Pancreas (tissue), 10 donors: ENCODE measurements at regions not wholly inside any gene's neighbourhood (a gene's known extent, or its start where the extent isn't known, plus 50 kb on each side); places are given as distances from the start of the nearest gene placed in this dataset.

Source experiments
- ATAC-seq, 4 donors: fragments of 200-7000 bp; cut with Tn5 transposase; one replicate each; pipeline versions ENCODE4 v1.8.0 to v1.9.1; 2020; ENCODE audit warnings: mild to moderate bottlenecking in 4 of 4, moderate library complexity in 4 of 4
- DNase-seq, 6 donors: peaks; one replicate each; pipeline ENCODE4 v3.0.0-alpha.2; 2020
- FAIRE-seq: peaks from 2 replicates; lab custom pipeline; 2012; peaks lifted over from hg19 to GRCh38; lab: Jason Lieb, UNC
- H3K27ac ChIP-seq, 4 donors: fragments of 200-600 bp; sonication (generic); 1 replicate in 3 of 4; 2 replicates in 1 of 4; pipeline versions ENCODE4 v1.5.0 to v1.8.0; 2020
- H3K27me3 ChIP-seq, 4 donors: fragments of 200-600 bp; one replicate each; pipeline ENCODE4 v1.8.0; 2021
- H3K36me3 ChIP-seq, 3 donors: fragments of 200-600 bp; sonication (generic) in 1 of 3; one replicate each; pipeline versions ENCODE4 v1.5.0 to v1.8.0; 2020 to 2021
- H3K4me1 ChIP-seq, 3 donors: fragments of 200-600 bp; one replicate each; pipeline ENCODE4 v1.8.0; 2021
- H3K4me3 ChIP-seq, 4 donors: fragments of 200-600 bp; sonication (generic) in 2 of 4; one replicate each; pipeline versions ENCODE4 v1.5.0 to v1.8.0; 2020 to 2021
- H3K9me3 ChIP-seq, 4 donors: fragments of 200-600 bp; one replicate each; pipeline ENCODE4 v1.8.0; 2021
- CTCF ChIP-seq, 4 donors: fragments of 200-600 bp; sonication (generic) in 3 of 4; IDR thresholded peaks; one replicate each; pipeline versions ENCODE4 v1.5.0 to v1.8.0; 2021; ENCODE audit warnings: antibody characterized with exemption in 4 of 4
- WGBS, 2 donors: extraction: QIAGEN DNeasy Blood & Tissue Kit; methylation state at CpG; one replicate each; pipeline ENCODE4 v1.1.7; 2013; 5-methylcytosine and 5-hydroxymethylcytosine counted together
- intact Hi-C, 3 donors: fragments of 100-400 bp; cut with DNase I; formaldehyde crosslinking; loops; one replicate each; pipeline versions ENCODE4 v1.11.1 to v1.14.2; 2022
- donor health status: healthy with polysubstance abuse.
- donor health status: DM: no; HTN: no; CAD: no; lungs with moderate emphysema.
- donor health status: DM: no; HTN: no; CAD: no.
- donor health status: control.
- donor health status: control.
- donor health status: Bipolar disorder and iron deficiency.
- donor health status: DM: yes; HTN: yes; CAD: no.
- donor health status: DM: no; HTN: no; CAD: no.
- donor health status: DM: no; HTN: no; CAD: no.
- donor health status: DM: yes; HTN: yes; CAD: no.

- WGBS, 2 donors, result 60 to 85% methylated on average over 2 of the region's 2 CpGs
- Histone ChIP-seq H3K9me3 (no peaks in the 10 kb centered on the region), H3K36me3 (no peaks in the 10 kb centered on the region), H3K27ac (no peak overlapping the region), H3K4me1 (no peaks in the 10 kb centered on the region), H3K27me3 (peaks cover 0 to 4% (median 0%) of the 10 kb centered on the region in 4 donors), H3K4me3 (no peak overlapping the region)
- FAIRE-seq (no peak), ATAC-seq (no peak), DNase-seq (no peak)
- intact Hi-C loops, result no loop called here
- TF ChIP-seq CTCF (IDR thresholded peaks at IDR 0.05), result no peak
Observed at GRCh38 chr5:105821800-105822199, 1848.9 kb downstream of the EFNA5 start.

- FAIRE-seq (no peak), ATAC-seq (no peak), DNase-seq (no peak)
- Histone ChIP-seq H3K4me1 (no peaks in the 10 kb centered on the region), H3K4me3 (no peak overlapping the region), H3K27ac (no peak overlapping the region), H3K27me3 (peaks cover 0 to 4% (median 0%) of the 10 kb centered on the region in 4 donors), H3K36me3 (no peaks in the 10 kb centered on the region), H3K9me3 (no peaks in the 10 kb centered on the region)
- WGBS, 2 donors, result 80 to 83% methylated on average over 2 of the region's 2 CpGs
- no peak for TF ChIP-seq CTCF (IDR thresholded peaks at IDR 0.05)
- intact Hi-C loops, result no loop called here
Observed at GRCh38 chr5:105817914-105818313, 1852.8 kb downstream of the EFNA5 start.

GRCh38 chr5:105817416-105817815, 1853.3 kb downstream of the EFNA5 start:
- no peaks in the 10 kb centered on the region for H3K4me1 ChIP-seq
- peaks cover 0 to 4% (median 0%) of the 10 kb centered on the region in 4 donors for H3K27me3 ChIP-seq
- no peaks in the 10 kb centered on the region for H3K36me3 ChIP-seq
- 79 to 87% methylated on average over 3 of the region's 3 CpGs for WGBS, 2 donors
- no peak overlapping the region for H3K4me3 ChIP-seq
- H3K27ac ChIP-seq, result no peak overlapping the region
- FAIRE-seq, result no peak
- ATAC-seq, result no peak
- DNase-seq, result no peak
- intact Hi-C loops, result no loop called here
- H3K9me3 ChIP-seq, result no peaks in the 10 kb centered on the region
- TF ChIP-seq CTCF (IDR thresholded peaks at IDR 0.05), result no peak

- DNase-seq, result no peak
- H3K27ac ChIP-seq, result no peak overlapping the region
- H3K4me3 ChIP-seq, result no peak overlapping the region
- no peak for TF ChIP-seq CTCF (IDR thresholded peaks at IDR 0.05)
- intact Hi-C loops, result no loop called here
- 67 to 68% methylated on average over 1 of the region's 1 CpG for WGBS, 2 donors
- ATAC-seq, result no peak
- H3K9me3 ChIP-seq, result no peaks in the 10 kb centered on the region
- H3K27me3 ChIP-seq, result peaks cover 0 to 4% (median 0%) of the 10 kb centered on the region in 4 donors
- no peaks in the 10 kb centered on the region for H3K36me3 ChIP-seq
- no peak for FAIRE-seq
- H3K4me1 ChIP-seq, result no peaks in the 10 kb centered on the region
Observed at GRCh38 chr5:105816961-105817360, 1853.8 kb downstream of the EFNA5 start.

GRCh38 chr5:105812304-105812703, 1858.4 kb downstream of the EFNA5 start:
- Histone ChIP-seq H3K27ac (no peak overlapping the region), H3K4me1 (no peaks in the 10 kb centered on the region), H3K27me3 (no peaks in the 10 kb centered on the region), H3K9me3 (no peaks in the 10 kb centered on the region), H3K4me3 (no peak overlapping the region), H3K36me3 (no peaks in the 10 kb centered on the region)
- FAIRE-seq (no peak), DNase-seq (no peak), ATAC-seq (no peak)
- intact Hi-C loops, result no loop called here
- 58 to 75% methylated on average over 2 of the region's 2 CpGs for WGBS, 2 donors
- no peak for TF ChIP-seq CTCF (IDR thresholded peaks at IDR 0.05)
